Uterus (tissue), 2 donors: ENCODE measurements at regions not wholly inside any gene's neighbourhood (a gene's known extent, or its start where the extent isn't known, plus 50 kb on each side); places are given as distances from the start of the nearest gene placed in this dataset.

Experiments used
- CTCF ChIP-seq, 4 experiments: fragments of 200-600 bp in 2 of 4; fragments of 450-650 bp in 2 of 4; sonication (generic) in 2 of 4; IDR thresholded peaks; one replicate each; pipeline ENCODE4 v1.5.1; 2016 to 2019; ENCODE audit warnings: antibody characterized with exemption in 4 of 4, mild to moderate bottlenecking in 2 of 4, moderate library complexity in 1 of 4
- POLR2A ChIP-seq, 2 donors: fragments of 450-650 bp; IDR thresholded peaks; one replicate each; pipeline ENCODE4 v1.6.1; 2016; ENCODE audit warnings: antibody characterized with exemption in 2 of 2, mild to moderate bottlenecking in 1 of 2, moderate library complexity in 1 of 2

DNA sequence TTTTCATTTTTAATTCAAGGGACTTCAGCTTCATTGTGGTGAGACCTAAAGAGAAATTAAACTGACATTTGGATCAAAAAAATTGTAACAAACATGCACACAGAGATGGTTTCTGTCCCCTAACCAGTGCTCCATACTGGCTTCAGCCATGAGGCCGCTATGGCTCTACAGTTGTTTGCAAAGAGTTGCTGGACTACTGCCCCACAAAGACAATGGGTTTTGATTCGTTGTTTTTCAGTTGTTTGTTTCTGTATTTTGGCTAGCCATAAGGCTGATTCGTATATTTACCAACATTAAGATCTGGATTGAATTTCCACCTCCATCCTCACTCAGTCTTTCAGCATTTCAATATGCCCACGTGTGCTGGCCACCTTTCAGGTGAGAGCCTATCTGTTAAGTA, 163.7 kb upstream of the KIF2A start:
- TF ChIP-seq CTCF (IDR thresholded peaks at IDR 0.05) (no peak), POLR2A (IDR thresholded peaks at IDR 0.05) (no peak)
